HG02970 (cell line): ENCODE measurements at regions not wholly inside any gene's neighbourhood (a gene's known extent, or its start where the extent isn't known, plus 50 kb on each side); places are given as distances from the start of the nearest gene placed in this dataset.

Experiments
- ATAC-seq: cut with Tn5 transposase; IDR thresholded peaks from one replicate; pipeline ENCODE4 v1.9.1; 2021; ENCODE audit warnings: mild to moderate bottlenecking, moderate library complexity, moderate number of reproducible peaks; ENCODE audit not compliant: unreplicated experiment, low FRiP score

DNA sequence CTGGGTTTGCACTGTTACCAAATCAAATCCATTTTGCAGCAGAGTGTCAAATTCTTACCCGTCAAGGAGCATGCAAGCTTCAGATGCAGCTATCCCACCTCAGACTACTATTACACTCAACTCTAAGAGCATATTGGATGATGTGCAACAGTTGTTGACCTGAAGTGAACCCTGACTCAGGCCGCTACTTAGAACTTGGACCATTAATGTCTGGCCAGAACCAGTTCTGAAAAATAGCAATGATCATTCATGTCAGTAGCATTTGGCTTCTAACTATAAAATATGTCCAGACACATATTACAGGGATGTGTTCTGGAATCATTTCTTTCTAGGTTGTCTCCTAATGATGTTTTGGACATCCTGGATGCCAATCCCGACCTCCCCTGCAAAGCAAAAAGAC is 135.5 kb upstream of the PKDCC start:
- no peak for ATAC-seq

DNA sequence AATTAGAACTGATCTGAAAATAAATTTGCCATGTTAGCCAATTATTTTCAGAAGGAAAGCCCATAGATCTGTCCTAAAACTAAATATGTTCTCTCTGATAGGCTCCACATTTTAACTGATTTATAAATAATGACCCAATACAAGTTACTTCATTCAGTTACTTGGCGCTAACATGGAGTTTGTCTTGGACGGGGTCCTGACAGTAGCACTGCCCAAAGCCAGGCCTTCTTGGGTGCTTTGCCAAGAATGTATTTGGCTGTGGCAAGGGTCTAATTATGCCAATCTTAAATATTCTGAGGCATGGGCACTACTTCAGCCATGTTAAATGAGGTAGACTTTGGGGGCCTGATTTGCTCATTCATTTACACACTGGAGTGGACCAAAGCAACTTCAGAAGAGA is 135.0 kb upstream of the PKDCC start:
- ATAC-seq = no peak

DNA sequence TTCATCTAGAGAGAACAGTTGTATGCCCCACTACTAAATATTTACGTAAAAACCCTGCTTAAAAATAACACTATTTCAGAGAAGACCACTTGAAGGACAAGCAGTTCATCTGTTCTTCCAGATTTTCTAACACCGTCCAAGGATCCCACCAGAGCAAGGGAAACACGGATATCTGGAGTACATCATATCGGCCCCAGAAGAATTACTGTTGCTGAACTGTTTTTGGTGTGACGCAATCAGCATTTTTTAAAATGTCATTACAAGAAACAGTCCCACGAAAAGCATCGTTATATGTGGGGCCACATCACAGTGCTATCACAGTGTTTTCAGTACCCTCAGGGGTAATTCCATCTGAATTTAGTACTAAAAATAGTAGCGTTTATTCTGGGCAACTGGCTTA is 134.5 kb upstream of the PKDCC start:
- ATAC-seq = no peak

DNA sequence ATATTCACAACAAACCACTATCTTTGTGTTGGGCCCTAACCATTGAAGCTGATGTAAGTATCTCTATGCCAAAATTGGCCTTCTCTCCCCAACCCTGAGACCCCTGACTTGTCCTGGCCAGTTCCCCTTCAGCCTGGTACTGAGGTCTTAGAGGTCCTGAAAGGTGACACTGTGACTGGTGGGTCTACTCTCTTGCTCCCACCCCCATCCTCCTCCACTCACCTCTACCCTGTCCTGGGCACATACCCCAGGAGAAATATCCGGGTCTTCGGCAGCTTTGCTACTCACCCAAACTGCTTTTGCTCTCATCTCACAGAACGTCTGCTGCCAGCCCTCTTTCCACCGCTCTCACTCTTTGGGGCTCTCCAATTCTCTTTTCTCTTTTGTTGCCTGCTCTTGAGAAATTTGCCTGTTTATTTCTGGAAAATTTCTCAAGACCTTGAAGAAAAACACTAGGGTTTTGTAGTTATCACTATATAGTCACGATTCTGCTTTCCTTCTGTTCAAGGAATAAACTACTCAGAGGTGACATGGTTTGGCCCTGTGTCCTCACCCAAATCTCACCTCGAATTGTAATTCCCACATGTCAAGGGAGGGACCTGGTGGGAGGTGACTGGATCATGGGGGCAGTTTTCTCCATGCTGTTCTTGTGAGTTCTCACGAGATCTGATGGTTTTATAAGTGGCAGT is 133.8 kb upstream of the PKDCC start:
- no peak for ATAC-seq

DNA sequence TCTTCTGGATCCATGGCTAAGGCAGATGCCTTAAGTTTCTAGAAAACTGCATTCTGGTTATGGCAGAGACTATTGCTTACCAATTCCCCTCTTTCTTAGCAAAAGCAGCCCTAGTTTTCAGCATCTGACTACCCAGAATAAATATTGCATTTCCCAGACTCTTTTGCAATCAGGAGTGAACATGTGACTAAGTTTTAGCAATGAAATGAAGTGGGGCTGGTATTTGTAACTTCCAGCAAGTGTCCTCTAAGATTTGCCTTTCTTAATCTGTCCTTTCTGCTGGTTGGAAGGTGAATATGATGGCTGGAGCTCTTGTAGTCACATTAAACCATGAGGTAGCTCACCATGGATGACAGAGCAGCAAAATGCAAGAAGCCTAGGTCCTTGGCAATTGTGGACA is 132.9 kb upstream of the PKDCC start:
- no peak for ATAC-seq

DNA sequence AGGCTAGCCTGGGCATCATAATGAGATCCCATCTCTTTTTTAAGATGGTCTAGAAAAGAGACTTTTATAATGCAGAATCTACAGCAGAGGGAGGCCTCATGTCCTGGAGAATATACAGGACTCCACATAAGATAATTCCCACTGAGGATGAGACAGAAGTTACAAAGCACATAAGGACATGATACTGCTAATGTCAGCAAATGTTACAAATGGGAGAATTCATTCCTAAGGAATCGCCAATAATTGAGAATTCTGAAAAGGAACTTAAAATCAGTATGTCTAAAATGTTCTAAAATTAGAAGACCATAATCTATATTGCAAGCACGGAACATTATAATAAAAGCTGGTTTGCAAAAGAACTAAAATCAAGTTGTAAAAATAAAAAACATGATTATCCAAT is 131.6 kb upstream of the PKDCC start:
- no peak for ATAC-seq

DNA sequence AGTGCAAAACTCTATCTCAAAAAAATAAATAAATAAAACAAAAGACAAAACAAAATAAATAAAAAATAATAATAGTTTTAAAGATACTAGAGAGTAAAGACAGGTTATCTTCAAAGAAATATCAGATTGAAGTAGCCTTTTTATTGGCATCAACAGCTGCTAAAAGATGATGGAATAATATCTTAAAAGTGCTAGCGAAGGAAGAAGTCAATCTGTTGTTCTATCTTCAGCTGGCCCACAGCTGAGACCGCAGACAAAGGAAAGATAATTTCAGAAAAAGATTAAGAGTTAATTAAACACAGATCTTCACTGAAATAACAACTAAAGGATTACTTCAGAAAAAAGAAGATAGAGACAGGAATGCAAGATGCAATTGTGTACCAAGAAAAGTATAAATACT is 130.2 kb upstream of the PKDCC start:
- no peak for ATAC-seq

DNA sequence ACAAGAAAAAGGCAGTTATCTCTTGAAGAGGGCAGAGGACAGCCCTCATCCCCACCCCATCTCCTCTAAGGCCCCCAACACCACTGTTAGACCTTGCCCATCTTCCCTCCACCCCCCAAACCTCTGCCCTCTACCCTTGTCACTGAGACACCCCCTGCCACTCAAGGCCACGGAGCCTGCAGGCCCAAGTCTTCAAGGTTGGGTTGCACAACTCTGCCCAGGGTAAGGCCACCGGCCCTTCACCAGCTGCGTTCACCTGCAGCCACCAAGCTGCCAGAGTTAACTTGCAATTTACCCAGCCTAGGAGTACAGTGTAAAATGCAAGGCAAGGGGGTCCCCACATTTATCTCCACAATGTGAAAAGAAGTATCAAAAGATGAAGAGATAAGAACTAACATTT is 128.7 kb upstream of the PKDCC start:
- no peak for ATAC-seq

DNA sequence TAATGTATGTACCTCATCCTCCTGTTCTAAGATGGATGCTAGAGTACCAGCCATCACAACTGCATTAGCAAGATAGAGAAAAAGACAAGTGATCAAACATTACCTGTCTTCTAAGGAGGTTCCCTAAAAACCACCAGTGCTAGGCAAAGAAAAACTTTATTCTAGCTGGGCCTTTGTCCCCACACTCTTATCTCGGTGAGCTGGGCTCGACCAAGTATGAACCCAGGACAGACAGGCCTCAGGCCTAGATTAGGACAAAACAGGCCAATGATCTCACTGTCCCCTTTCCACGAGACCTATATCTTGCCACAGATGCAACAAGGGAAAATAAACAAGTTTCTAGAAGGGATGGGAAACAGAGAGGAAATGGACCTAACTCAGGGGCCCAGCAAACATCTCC is 127.6 kb upstream of the PKDCC start:
- ATAC-seq = no peak

DNA sequence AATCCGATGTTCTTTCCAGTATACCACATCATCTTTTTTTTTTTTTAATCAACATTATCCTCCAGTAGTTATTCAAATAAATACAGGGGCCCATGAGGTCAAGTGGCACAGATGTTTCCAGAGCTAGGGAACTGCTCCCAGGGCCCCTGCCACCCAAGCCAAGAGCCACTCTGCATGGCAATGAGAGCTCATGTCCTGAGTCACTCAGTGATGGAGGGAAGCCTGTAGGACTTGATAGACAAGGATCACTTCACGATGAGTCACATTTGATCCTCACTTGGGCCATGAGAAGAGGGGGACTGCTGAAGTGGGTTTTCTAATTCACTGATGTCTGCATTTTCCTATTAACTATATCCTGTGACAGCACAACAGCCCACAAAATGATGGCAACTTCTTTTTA is 127.0 kb upstream of the PKDCC start:
- ATAC-seq = no peak

DNA sequence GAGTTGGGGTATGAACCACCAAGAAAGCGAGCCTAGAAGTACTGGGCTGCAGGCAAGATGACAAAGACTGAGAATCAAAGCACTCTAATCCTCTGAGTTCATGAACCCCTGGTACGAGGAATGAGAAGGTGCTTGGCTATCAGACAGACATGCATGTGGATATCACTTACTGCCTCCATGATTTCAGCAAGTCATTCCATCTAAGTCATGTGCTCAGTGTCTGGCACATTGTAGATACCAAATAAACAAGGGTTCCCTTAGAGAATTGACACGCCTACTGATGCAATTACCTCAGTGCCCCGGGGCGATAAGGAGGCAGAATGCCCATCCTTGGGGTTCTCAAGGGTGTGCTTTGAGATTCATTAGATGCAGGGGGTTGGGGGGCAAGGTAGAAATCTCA is 125.6 kb upstream of the PKDCC start:
- no peak for ATAC-seq

DNA sequence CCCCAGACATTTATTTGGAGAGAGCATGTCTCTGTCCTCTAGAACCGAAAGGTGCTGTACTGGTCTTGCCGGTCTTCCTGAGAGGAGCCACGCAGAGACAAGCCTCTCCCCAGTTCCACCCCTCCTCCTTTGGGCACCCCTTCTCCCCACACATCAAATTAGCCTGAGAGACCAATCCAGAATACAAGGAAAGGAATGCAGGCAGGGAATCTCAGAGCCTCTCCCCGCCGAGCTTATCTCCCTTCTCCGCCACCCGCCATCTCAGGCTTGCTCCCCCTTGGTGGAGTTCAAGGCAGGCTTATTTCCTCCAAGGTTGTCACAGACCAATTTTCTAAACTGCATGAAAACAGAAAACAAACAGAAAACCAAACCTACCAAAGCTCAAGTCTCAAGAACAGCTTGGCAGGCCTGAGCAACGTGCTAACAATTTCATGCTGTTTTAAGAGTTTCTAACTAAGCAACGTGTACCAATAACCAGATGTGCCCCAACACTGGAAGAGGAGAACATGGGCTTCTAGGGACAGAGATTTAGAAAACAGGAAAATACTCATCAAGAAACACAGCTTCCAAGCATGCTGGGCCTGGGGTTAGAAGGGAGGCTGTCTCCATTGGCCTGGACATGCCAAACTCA is 124.5 kb upstream of the PKDCC start:
- ATAC-seq = no peak

DNA sequence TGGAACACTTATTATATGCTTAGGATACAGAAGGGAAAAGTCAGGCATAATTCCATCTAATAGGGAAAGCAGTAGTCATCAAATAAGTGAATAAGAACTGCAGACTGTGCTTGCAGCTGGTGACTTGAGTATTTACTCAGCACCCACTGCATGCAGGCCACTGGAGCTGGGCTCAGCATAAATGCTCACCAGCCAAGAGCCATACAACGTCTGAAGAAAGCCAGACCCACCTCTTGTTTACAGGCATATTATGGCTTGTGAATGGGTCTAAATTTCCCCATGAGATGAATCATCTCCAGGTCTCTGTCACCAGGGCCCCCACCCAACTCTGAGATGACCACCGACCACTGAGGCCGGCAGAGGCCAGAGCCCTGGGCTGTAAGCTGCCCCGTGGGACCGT is 123.8 kb upstream of the PKDCC start:
- ATAC-seq = no peak

DNA sequence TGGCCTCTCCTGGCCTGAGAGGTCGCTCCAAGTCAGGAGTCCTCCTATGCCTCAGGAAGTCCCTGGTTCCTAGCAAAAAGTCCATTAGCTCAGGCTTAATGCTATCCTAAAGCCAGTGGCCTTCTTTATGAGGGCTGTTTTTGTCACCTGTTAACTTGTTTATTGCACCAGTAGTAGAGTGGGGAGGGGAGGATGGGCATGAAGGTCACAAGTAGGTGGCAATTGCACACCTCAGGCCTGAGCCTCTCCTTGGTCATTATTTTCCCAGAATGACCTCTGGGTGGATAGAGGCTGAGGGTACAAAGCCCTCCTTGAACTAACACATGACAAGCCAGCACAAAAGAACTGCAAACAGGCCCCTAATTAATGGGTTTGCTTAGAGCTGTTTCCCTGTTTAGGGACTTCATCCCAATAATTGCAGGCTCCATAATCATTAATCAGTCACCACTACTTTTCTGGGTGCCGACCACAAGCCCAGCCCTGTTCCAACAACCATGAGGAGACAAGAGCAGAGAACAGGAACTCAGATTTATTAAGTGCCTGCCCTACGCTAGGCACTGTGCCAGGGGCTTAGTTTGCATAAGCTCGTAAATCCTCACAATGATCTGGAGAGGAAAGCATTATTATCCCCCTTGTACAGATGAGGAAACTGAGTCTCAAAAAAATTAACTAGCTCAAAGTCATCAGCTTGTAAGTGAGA is 123.0 kb upstream of the PKDCC start:
- no peak for ATAC-seq

DNA sequence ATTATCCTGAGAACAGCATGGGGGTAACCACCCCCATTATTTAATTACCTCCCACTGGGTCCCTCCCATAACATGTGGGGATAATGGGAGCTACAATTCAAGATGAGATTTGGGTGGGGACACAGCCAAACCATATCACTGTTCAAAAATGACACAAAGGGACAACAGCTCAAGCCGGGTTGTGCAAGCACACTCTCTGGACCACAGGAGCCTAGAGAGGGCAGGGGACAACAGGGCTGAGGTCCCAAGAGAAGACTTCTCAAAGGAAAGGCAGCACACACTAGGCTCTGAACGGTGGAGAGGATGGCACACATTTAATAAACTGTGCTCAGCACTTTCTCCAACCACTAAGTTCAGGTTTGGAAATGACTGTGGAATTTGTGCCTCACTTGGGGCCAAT is 122.1 kb upstream of the PKDCC start:
- no peak for ATAC-seq

DNA sequence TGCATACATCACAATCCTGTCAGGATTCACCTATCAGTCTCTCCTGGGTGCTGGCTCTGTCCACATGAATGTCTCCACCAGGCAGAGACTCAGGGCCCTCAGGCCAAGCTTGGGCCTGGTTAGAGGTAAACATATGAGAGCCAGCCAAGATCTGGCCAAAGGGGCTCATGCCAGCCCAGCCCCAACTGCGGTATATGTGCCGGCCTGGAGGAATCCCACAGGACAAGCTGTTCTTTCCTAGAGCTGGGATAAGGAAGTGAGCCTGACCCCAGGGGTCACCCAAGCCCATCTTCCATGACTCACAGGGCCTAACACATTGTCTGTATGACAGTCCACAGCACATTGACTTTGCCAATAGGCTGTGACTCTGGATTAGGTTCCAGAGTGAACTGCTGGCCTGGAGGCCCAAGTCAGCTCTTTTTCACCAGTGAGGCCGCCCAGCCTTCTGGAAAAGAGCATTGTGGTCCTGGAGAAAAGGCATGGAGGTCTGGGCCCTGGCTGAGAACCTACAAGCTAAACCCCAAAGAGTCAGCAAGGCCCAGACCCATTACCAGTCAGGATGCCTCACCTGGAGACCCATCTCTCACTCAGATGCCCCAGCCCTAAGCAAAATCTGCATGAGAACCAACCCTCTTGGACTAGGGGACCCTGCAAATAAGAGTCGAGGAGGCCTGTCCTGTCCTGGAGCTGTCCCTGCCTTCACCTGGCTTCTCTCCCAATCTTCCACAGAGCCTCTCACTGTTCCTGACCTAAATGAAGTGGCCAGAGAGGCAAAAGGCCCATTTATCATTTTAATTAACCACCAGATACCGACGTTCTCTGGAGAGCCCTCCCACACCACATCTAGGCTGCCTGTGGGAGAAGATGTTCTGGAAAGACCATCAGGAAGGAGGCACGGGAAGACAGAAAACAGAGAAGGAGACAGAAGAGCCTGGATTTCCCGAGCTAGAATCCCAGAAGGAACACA is 120.9 kb upstream of the PKDCC start:
- no peak for ATAC-seq

DNA sequence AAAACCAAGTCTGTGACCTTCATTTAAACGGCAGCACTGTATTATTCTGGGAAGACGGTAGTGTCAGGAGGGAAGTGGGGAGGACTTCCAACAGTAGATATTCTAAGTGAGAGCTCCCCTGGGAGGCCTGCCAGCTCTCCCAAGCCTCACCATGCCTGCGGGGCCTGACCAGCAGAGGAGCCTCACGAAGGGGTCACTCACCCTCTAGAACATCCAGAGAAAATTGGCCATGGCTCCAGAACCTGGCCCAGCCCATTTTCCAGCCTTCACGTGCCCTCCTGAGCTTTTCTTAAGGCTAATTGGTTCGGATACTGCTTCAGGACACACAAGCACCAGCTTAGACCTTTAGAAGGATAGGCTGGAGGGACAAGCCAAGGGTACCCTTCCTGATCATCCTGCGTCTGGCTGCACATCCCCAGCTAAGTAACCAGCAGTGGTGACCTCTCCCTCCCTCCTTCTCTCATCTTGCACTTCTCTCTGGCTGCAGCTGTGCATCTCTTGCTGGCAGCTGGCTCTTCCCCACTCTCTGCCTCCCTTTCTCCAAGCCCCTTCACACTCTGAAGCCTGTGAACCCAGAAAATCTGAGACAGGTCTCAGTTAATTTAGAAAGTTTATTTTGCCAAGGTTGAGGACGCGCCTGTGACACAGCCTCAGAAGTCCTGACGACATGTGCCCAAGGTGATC is 120.1 kb upstream of the PKDCC start:
- no peak for ATAC-seq

DNA sequence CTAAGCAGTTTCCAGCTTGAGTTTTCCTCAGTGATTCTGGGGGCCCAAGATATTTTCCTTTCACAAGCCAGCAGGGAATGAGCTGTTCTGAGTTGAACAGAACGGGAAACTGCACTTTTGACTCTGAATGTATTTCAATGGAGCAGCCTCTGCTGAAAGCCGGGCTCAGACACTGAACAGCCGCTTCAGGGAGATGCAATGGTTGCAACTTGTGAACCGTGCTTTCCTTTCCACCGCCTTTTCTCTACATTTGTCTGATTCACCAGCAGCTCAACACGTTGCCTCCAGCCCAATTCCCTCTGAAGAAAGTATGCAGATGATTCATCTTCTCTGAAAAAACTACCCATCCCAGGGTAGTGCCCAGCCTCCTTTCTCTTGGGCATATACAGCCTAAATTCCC is 119.3 kb upstream of the PKDCC start:
- no peak for ATAC-seq

DNA sequence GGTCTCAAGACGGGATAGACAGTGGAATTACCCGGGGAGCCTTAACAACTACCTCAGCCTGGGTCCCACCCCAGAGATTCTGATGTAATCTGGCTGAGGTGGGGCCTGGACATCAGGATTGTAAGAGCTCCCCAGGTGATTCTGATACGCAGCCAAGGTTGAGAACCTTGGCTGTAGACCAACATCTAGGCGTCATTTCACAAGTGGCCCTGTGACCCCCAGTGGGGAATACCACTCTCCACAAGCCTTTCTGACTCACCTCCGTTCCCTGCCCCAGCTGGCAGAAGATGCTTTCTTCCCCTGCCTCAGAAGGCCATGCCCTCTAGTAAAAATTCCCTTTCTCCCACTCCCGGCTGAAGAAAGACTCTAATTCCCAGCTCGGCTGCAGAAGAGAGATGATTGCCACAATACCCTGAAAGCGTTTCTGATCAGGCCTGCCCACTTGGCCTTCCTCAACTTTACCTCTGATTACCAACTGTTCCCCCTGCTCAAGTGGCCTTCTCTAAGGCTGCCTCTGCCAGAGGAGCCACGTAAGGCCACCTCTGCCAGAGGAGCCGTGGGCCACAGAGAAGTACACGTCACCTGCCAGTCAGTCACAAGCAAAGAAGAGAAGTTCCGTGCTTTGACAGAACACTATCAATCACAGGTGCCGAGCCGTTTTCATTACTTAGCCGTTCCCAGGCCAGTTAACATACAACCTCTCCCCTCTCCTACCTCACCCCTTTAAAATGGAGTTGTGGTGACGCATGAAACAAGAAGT is 116.8 kb upstream of the PKDCC start:
- ATAC-seq = no peak
